NCI-H2227 treated with DMSO at 0.1 percent for 48 hours (cell line): ENCODE measurements at regions not wholly inside any gene's neighbourhood (a gene's known extent, or its start where the extent isn't known, plus 50 kb on each side); places are given as distances from the start of the nearest gene placed in this dataset.
A peak's percentile ranks its signal among the peaks of the same experiment; 100 is the strongest.

Experiments used
- DNase-seq: peaks from one replicate; lab custom pipeline; 2025; lab: John Stamatoyannopoulos, UW

GRCh38 chr12:62130402-62130801 is 129.8 kb upstream of the USP15 start:
- DNase-seq, result no peak

GRCh38 chr12:62130834-62131552 is 129.2 kb upstream of the USP15 start:
- DNase-seq, result no peak

- DNase-seq, result no peak
Measured at GRCh38 chr12:62133440-62133839, 126.8 kb upstream of the USP15 start.

GRCh38 chr12:62135553-62136200 is 124.5 kb upstream of the USP15 start:
- no peak for DNase-seq

GRCh38 chr12:62136496-62136895 is 123.7 kb upstream of the USP15 start:
- DNase-seq, result no peak

GRCh38 chr12:62138527-62138926 is 121.7 kb upstream of the USP15 start:
- no peak for DNase-seq

GRCh38 chr12:62146318-62146717 is 113.9 kb upstream of the USP15 start:
- DNase-seq, result no peak

- no peak for DNase-seq
Measured at GRCh38 chr12:62158013-62158412, 102.2 kb upstream of the USP15 start.

GRCh38 chr12:62158461-62159360 is 101.5 kb upstream of the USP15 start:
- DNase-seq, result no peak

GRCh38 chr12:62162214-62162613 is 98.0 kb upstream of the USP15 start:
- no peak for DNase-seq

- no peak for DNase-seq
Measured at GRCh38 chr12:62163368-62163767, 96.8 kb upstream of the USP15 start.

GRCh38 chr12:62164036-62164435 is 96.2 kb upstream of the USP15 start:
- DNase-seq, result no peak

GRCh38 chr12:62166525-62166924 is 93.7 kb upstream of the USP15 start:
- DNase-seq, result no peak

- DNase-seq, result no peak
Measured at GRCh38 chr12:62168411-62168810, 91.8 kb upstream of the USP15 start.

- no peak for DNase-seq
Measured at GRCh38 chr12:62170241-62170640, 90.0 kb upstream of the USP15 start.

GRCh38 chr12:62190689-62191490 is 69.3 kb upstream of the USP15 start:
- no peak for DNase-seq

GRCh38 chr12:62191491-62192179 is 68.6 kb upstream of the USP15 start:
- peak; percentile 4 for DNase-seq

- peak; percentile 68 for DNase-seq
Measured at GRCh38 chr12:62192180-62192902, 67.9 kb upstream of the USP15 start.

- no peak for DNase-seq
Measured at GRCh38 chr12:62192903-62193250, 67.3 kb upstream of the USP15 start.

- DNase-seq, result no peak
Measured at GRCh38 chr12:62194031-62194430, 66.2 kb upstream of the USP15 start.

GRCh38 chr12:62194616-62195015 is 65.6 kb upstream of the USP15 start:
- DNase-seq, result no peak
